Inflammatory macrophage treated with lipopolysaccharide for 4 hours (primary cell): ENCODE measurements at regions not wholly inside any gene's neighbourhood (a gene's known extent, or its start where the extent isn't known, plus 50 kb on each side); places are given as distances from the start of the nearest gene placed in this dataset.
"Not testable (repeated sequence)": the region's sequence is repeated elsewhere in the genome, so short reads cannot be mapped to it uniquely, and the experiment has no call there.

Experiments used
- DNase-seq: peaks from one replicate; pipeline ENCODE4 v3.0.0-alpha.2; 2020

DNA sequence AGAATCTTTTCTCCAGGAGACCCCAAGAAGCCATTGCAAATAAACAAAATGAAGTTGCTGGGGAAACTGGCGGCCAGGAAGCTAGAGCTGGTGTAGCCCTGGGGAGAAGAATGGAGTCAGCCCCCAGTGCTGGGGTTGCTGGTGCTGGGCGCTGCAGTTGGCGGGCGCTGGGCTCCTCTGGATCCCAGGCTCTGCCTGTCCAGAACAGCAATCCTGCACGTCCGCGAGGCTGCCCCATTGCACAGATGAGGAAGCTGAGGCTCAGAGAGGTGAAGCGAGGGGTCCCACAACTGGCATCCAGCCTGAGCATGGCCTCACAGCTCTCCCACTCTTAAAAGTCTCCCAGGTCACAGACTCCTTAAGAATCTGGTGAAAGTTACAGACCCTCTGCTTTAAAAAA lies 161.1 kb downstream of the OR4M2 start:
- DNase-seq = no peak

- DNase-seq = not testable (repeated sequence)
Measured at GRCh38 chr15:22242311-22242710, 162.0 kb downstream of the OR4M2 start.

DNA sequence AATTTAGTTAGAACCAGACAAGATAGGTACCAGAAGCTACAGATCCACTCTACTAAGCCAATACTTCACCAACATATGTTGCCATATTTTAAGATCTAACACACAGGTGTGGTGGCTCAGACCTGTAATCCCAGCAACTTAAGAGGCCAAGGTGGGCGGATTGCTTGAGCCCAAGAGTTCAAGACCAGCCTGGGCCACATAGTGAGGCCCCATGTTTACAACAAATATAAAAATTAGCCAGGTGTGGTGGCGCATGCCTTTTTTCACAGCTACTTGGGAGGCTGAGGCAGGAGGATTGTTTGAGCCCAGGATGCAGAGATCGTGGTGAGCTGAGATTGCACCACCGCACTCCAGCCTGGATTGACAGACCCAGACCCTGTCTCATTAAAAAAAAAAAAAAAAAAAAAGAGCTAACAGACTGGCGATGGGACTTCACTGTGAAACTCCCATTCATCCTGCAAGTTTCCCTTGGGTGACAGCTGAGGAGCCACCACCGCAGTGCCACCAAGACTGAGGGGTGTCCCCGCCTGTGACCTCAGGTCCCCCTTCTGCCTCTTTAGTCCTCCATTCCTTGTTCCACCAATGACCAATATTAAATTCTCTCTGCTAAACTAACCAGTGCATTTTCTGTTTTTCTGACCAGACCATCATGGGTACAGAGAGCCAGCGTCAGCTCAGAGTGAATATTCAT lies 163.3 kb downstream of the OR4M2 start:
- no peak for DNase-seq

DNA sequence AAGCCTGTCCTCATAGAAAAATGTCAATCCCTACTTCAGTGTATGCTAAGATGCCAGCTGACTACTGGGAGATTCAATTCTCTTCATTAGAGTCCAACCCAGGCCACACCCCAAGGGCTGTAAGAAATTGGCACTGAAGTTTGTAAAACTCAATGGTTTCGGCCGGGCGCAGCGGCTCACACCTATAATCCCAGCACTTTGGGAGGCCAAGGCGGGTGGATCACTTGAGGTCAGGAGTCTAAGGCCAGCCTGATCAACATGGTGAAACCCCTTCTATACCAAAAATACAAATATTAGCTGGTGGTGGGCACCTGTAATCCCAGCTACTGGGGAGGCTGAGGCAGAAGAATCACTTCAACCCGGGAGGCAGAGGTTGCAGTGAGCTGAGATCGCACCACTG lies 169.2 kb downstream of the OR4M2 start:
- not testable (repeated sequence) for DNase-seq

DNA sequence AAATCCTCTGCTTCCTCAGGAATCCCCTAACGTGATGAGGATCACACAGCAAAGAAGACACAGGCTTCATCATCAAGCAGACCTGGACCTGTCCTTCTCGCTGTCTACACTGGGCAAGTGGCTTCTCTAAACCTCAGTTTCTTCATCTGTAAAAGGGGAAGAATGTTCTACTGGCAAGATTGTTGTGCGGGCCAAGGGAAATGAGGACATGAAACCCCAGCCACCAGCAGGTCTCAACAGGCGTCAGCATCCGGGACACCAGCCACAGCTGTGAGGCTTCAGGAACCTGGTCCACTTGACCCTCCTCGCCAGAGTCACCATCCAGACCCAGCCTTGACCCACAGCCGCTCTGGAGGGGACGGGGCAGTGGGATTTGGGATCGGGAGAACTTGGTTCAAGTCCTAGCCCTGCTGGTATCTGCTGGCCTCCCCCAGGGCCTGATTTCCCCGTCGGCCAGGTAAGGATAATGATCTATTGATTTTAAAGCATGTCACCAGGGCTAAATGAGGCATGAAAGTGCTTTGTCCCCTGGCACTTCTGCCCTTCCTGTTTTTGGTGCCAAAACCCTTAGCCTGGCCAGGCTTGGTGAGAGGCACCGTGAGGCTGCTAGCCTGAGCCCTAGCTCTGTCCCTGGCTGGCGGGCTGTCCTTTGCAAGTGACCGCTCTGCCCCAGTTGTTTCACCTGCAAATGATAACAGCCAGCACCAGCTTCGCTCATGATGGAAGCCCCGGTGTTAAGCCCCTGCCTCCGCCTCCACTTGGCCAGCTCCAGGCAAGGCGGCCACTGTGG lies 170.4 kb downstream of the OR4M2 start:
- DNase-seq = not testable (repeated sequence)

- DNase-seq = no peak
Measured at GRCh38 chr15:22251422-22251821, 171.1 kb downstream of the OR4M2 start.

- DNase-seq = not testable (repeated sequence)
Measured at GRCh38 chr15:22252047-22252446, 171.7 kb downstream of the OR4M2 start.

DNA sequence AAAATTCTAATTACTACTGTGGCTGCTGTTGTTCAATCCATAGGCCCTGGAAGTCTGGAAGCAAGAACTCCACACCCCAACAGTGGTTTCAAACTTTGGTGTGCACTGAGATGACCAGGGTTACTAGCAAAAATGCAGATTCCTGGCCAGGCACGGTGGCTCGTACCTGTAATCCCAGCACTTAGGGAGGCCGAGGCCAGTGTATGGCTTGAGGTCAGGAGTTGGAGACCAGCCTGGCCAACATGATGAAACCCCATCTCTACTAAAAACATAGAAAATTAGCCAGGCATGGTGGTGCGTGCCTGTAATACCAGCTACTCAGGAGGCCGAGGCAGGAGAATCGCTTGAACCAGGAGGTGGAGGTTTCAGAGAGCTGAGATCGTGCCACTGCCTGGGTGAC lies 172.2 kb downstream of the OR4M2 start:
- DNase-seq = not testable (repeated sequence)

DNA sequence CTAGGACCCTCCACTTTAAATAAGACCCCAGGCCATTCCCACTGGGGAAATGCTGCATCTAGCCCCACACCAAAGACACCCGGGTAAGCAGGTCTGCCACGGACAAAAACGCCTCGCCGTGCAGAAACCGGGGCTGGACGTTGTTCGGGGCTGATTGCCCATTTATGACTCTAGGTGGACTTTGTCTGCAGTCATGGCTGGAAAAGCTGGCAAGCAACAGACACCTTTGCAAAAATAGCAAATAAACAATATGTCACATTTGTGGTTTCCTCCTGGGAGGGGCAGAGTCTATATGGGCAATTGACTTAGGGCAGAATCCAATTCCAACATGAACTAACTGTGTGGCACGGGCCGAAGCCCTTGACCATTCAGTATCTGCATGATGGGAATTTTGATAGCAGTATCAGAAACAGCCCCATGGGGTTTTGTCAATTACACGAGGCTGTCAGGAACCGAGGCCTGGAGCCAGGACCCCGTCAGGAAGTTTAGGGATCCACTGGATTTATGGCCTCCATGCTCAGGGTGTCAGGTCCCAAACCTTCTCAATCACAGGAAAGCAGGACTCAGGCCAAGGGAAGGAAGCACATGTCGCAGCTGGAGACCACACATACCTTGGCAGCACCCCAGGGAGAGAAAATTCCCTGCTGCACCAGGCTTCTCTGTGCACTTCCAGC lies 172.8 kb downstream of the OR4M2 start:
- DNase-seq = not testable (repeated sequence)

DNA sequence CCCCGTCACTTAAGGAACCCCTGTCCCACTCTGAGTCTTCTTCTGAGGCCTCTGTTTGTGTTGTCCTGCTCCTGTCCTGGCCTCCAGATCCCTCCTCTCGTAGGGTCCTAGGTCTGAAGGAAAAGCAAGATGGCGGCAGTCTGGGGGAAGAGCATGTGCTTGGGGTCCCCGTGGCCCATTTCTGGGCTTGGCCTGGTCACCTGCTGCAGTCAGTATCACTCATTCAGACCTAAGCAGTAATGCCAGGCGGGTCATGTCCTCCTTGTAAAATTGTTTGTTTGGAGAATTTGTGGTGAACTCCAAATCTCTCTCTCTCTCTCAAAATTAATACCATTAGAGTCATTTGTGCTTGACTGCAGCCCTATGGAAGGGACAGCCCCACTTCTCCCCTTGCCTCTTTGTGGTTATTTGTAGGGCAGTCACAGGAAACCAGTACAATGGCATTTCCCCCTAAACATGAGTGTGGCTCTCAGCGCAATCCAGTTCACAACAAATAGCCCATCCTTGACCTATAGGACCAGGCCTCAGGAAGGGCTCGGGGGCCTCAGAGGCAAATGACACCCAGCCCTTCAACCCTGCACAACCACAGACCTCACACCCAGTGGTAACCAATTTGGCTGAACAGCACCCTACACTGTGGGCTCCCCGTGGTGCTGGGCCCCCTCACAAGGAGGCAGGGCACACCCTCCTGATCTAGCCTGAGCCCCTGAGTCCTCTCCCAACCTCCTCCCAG lies 173.5 kb downstream of the OR4M2 start:
- peak; percentile 42 for DNase-seq

DNA sequence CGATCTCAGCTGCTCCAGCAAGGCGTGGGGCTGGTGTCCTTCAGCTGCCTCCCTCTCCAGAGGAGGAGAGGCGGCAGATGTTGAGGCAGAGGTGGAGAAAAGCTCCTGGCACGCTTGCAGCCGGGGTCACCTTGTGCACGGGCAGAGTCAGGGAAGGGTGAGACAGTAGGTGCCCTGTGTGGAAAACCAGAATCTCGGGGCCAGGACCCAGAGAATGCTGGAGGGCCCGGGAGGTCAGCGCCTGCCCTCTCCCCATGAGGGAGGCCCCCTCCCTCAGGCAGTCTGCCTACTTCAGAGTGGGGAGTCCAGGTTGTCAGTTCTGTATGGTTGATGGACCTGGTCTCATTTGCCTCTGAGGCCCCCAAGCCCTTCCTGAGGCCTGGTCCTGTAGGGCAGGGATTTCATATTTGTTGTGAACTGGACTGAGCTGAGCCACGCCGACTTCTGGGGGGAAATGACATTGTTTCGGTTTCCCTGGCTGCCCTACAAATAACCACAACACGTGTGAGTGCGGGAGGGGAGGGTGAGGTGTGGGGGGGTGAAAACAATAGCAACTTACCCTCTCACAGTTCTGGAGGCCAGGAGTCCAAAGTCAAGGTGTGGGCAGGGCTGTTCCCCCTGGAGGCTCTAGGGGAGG lies 174.2 kb downstream of the OR4M2 start:
- peak; percentile 18 for DNase-seq

- not testable (repeated sequence) for DNase-seq
Measured at GRCh38 chr15:22255606-22256005, 175.3 kb downstream of the OR4M2 start.

- not testable (repeated sequence) for DNase-seq
Measured at GRCh38 chr15:22256389-22257046, 176.2 kb downstream of the OR4M2 start.

DNA sequence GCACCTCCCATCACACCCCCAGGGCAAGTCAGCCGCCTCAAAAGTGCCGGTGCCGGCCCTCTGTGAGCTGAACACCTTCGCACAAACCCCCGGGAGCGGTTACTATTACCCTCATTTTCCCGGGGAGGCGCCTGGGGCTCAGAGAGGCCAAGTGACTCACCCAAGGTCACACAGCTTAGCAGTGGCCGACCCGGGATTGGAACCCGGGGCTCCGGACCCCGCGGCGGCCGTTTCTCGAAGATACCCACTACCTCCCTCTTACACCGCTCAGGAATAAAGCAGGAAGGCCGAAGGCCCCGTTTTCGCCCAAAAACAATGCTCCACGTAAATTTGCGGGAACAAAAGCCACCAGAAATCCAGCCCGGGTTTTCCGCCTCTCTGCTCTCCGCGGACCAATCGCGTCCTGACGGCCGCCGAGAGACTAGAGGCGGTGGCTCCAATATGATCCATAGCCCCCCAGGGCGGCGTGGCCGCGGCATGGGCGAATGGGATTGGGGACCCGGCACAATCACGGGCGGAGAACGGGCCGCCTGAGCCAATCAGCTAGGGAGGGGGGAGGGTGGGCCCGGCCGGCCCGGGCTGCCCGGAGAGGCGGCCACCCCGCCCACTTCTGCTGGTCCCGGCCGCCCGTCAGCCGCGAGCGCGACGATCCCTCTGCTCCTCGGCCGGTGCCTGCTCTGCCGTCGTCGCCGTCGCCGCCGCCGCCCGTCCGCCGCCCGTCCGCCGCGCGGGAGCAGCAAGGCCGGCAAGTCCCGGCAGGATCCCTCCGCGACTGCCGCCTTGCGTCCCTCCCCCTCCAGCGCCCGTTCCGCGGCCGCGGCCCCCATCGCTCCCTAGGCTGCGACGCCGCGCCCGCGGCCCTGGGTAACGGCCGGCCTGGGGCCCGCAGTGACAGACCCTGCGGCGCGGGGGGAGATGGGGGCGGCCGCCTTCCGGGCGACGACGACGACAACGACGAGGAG lies 177.0 kb downstream of the OR4M2 start:
- no peak for DNase-seq

DNA sequence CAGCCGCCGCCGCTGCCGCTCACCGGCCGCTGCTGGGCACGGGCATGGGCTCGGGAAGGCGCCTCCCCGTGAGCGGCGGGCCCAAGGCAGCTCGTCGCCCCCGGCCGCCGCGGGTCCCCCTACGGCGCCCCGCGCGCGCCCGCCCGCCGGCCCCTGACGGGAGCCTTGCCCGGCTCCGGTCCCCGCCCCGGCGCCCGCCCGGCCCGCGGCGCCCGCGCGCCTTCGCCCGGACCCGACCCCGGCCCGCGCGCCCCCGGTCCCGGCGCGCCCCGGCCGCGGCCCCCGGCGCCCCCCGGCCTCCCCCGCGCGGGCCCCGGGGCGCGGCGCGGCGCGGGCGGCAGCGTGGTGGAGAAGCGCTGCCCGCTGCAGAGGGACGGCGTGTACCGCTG lies 177.7 kb downstream of the OR4M2 start:
- no peak for DNase-seq

GRCh38 chr15:22258398-22259150 lies 178.2 kb downstream of the OR4M2 start:
- DNase-seq = no peak

- not testable (repeated sequence) for DNase-seq
Measured at GRCh38 chr15:22259151-22259750, 178.9 kb downstream of the OR4M2 start.

DNA sequence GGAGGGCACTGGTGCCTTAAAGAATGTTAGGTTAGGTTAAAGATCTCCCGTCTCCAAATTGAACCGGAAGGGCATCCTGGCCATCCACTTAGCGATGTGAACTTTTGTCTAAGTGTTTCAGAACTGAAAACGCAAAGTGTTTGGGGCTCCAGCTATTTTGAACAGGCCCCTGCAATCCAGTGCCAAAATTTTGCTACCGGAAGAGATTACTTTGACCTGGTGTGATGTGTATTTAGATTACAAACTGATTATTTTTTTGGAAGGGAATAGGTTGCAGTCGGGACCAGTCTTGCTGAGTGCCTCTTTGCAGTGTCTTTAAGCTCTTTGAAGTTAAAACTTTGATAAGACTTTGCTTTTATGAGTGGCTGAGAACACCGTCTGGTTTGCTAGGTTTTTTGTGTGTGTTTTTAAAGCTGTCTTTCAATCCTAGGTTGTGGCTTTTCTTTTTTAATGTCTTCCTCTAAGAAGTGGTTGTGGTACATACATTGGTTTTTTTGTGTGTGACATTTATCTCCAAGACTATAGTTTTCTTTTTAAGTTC lies 179.6 kb downstream of the OR4M2 start:
- no peak for DNase-seq

DNA sequence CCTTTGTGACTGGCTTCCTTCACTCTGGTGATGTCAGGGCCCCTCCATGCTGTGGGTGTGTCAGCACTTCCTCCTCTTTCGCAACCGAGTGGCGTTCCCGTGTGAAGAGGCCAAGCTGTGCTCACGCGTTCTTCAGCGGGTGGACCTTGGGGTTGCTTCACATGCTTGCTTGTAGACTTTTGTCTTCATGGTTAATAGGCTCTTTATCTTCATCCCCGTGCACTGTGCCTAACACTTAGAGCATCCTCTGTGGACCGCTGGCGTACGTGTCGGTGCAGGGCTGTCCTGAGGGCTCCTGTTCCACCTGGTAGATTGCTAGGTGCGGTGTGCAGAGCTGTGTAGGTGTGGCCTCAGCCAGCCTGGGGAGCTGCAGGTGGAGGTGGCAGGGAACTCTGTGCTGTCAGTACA lies 182.3 kb downstream of the OR4M2 start:
- peak; percentile 95 for DNase-seq
